IMR-90 (cell line): ENCODE measurements at regions not wholly inside any gene's neighbourhood (a gene's known extent, or its start where the extent isn't known, plus 50 kb on each side); places are given as distances from the start of the nearest gene placed in this dataset.

Experiments
- ATAC-seq: fragments of 200-7000 bp; cut with Tn5 transposase; 2 replicates; pipeline ENCODE4 v1.9.1; 2020; ENCODE audit warnings: low read depth, mild to moderate bottlenecking, moderate library complexity
- BruUV-seq: library from RNA; stranded (reverse); fragments of 400-500 nt; replicated peaks from 2 replicates; lab custom pipeline; 2021; lab: Mats Ljungman, UMichigan
- CTCF ChIA-PET: fragments of 300-600 bp; formaldehyde crosslinking; extraction: SDS; loops from one replicate; lab custom pipeline; 2021; ENCODE audit warnings: antibody characterized with exemption; lab: Yijun Ruan, JAX
- POLR2A ChIA-PET: fragments of 300-600 bp; sonication (Branson Sonifier 250); formaldehyde crosslinking; loops from one replicate; lab custom pipeline; 2022; ENCODE audit warnings: antibody characterized with exemption; ENCODE audit not compliant: unreplicated experiment; lab: Charles Lee
- DNase-seq: peaks from one replicate; pipeline ENCODE4 v3.0.0; 2013
- H2AFZ ChIP-seq: replicated peaks from 2 replicates; pipeline ENCODE3; 2013; ENCODE audit warnings: low read length, mild to moderate bottlenecking; ENCODE audit not compliant: poor library complexity
- H2AK5ac ChIP-seq: 2 replicates; pipeline ENCODE4 v1.6.1; 2013; ENCODE audit warnings: low read depth, low read length, inconsistent platforms
- H2AK9ac ChIP-seq: replicated peaks from 2 replicates; pipeline ENCODE3; 2013; ENCODE audit warnings: mild to moderate bottlenecking, low read depth, low read length, moderate library complexity; ENCODE audit not compliant: poor library complexity
- H2BK120ac ChIP-seq: 2 replicates; pipeline ENCODE4 v1.6.1; 2013; ENCODE audit warnings: low read depth, low read length, inconsistent platforms
- H2BK15ac ChIP-seq: 3 replicates; pipeline ENCODE4 v1.6.1; 2013; ENCODE audit warnings: low read depth, low read length, inconsistent platforms
- H2BK20ac ChIP-seq: 2 replicates; pipeline ENCODE4 v1.6.1; 2013; ENCODE audit warnings: low read depth, mild to moderate bottlenecking, inconsistent platforms, low read length, moderate library complexity
- H2BK5ac ChIP-seq: 2 replicates; pipeline ENCODE4 v1.6.1; 2013; ENCODE audit warnings: mild to moderate bottlenecking, low read depth, low read length, inconsistent platforms; ENCODE audit not compliant: poor library complexity, severe bottlenecking
- H3K14ac ChIP-seq: replicated peaks from 2 replicates; pipeline ENCODE4 v1.6.1; 2013; ENCODE audit warnings: low read depth, low read length, inconsistent platforms
- H3K18ac ChIP-seq: 2 replicates; pipeline ENCODE4 v1.6.1; 2013; ENCODE audit warnings: low read depth, low read length, control low read depth
- H3K23ac ChIP-seq: 2 replicates; pipeline ENCODE4 v1.6.1; 2013; ENCODE audit warnings: low read depth, low read length, inconsistent platforms
- H3K27ac ChIP-seq: 2 replicates; pipeline ENCODE4 v1.5.1; 2013; ENCODE audit warnings: mild to moderate bottlenecking, control low read depth, low read length; ENCODE audit not compliant: insufficient read depth
- H3K27me3 ChIP-seq: 2 replicates; pipeline ENCODE4 v1.6.1; 2013; ENCODE audit warnings: low read length; ENCODE audit not compliant: control insufficient read depth, insufficient read depth
- H3K36me3 ChIP-seq: 2 replicates; pipeline ENCODE4 v1.6.1; 2013; ENCODE audit warnings: low read length, mixed read lengths; ENCODE audit not compliant: control insufficient read depth, insufficient read depth
- H3K4ac ChIP-seq: 2 replicates; pipeline ENCODE4 v1.6.1; 2013; ENCODE audit warnings: low read depth, low read length, inconsistent platforms
- H3K4me1 ChIP-seq: 2 replicates; pipeline ENCODE4 v1.6.1; 2013; ENCODE audit warnings: low read length, mixed read lengths; ENCODE audit not compliant: control insufficient read depth, insufficient read depth
- H3K4me2 ChIP-seq: 2 replicates; pipeline ENCODE4 v1.6.1; 2013; ENCODE audit warnings: low read depth, mild to moderate bottlenecking, control low read depth, low read length, moderate library complexity
- H3K4me3 ChIP-seq: 2 replicates; pipeline ENCODE4 v1.5.1; 2013; ENCODE audit warnings: low read depth, mild to moderate bottlenecking, control low read depth, low read length, moderate library complexity; ENCODE audit not compliant: insufficient read depth
- H3K56ac ChIP-seq: 2 replicates; pipeline ENCODE4 v1.6.1; 2013; ENCODE audit warnings: low read length, inconsistent platforms; ENCODE audit not compliant: insufficient read depth; ENCODE audit errors: extremely low read depth
- H3K79me1 ChIP-seq, 2 experiments: 2 replicates each; pipeline ENCODE4 v1.6.1; 2013; ENCODE audit warnings: low read length in 2 of 2, inconsistent platforms in 1 of 2, low read depth in 1 of 2
- H3K9ac ChIP-seq: 2 replicates; pipeline ENCODE4 v1.6.1; 2013; ENCODE audit warnings: low read depth, low read length, control low read depth
- H3K9me1 ChIP-seq: 2 replicates; pipeline ENCODE4 v1.6.1; 2013; ENCODE audit warnings: low read length, inconsistent platforms; ENCODE audit not compliant: insufficient read depth
- H3K9me3 ChIP-seq: 2 replicates; pipeline ENCODE4 v1.6.1; 2013; ENCODE audit warnings: low read length; ENCODE audit not compliant: control insufficient read depth, insufficient read depth
- H4K20me1 ChIP-seq: 2 replicates; pipeline ENCODE4 v1.6.1; 2013; ENCODE audit warnings: low read length, inconsistent platforms; ENCODE audit not compliant: insufficient read depth
- H4K5ac ChIP-seq: 2 replicates; pipeline ENCODE4 v1.6.1; 2013; ENCODE audit warnings: mild to moderate bottlenecking, low read depth, low read length, control low read depth
- H4K8ac ChIP-seq, 2 experiments: 2 replicates each; pipeline ENCODE4 v1.6.1; 2013; ENCODE audit warnings: low read depth in 2 of 2, low read length in 2 of 2, control low read depth in 1 of 2, inconsistent platforms in 1 of 2
- H4K91ac ChIP-seq: 2 replicates; pipeline ENCODE4 v1.6.1; 2013; ENCODE audit warnings: low read depth, low read length, inconsistent platforms; ENCODE audit not compliant: insufficient read depth
- BHLHE40 ChIP-seq: fragments of 150-350 bp; IDR thresholded peaks from 2 replicates; pipeline ENCODE4 v1.6.1; 2016; ENCODE audit warnings: mild to moderate bottlenecking, low read depth, low read length
- CEBPB ChIP-seq: IDR thresholded peaks from 2 replicates; pipeline ENCODE4 v1.6.1; 2012; ENCODE audit warnings: low read depth, low read length, improper control_type of control experiment
- CHD1 ChIP-seq: IDR thresholded peaks from 2 replicates; pipeline ENCODE4 v1.6.1; 2012; ENCODE audit warnings: low read depth, low read length, improper control_type of control experiment
- FOS ChIP-seq: fragments of 150-350 bp; IDR thresholded peaks from 2 replicates; pipeline ENCODE4 v1.6.1; 2016; ENCODE audit warnings: low read depth, low read length
- MAFK ChIP-seq: IDR thresholded peaks from 2 replicates; pipeline ENCODE4 v1.6.1; 2012; ENCODE audit warnings: low read depth, low read length, improper control_type of control experiment
- MAZ ChIP-seq: IDR thresholded peaks from 2 replicates; pipeline ENCODE4 v1.6.1; 2012; ENCODE audit warnings: low read depth, mild to moderate bottlenecking, low read length, improper control_type of control experiment, moderate library complexity, borderline replicate concordance
- MXI1 ChIP-seq: IDR thresholded peaks from 2 replicates; pipeline ENCODE4 v1.6.1; 2012; ENCODE audit warnings: low read depth, mild to moderate bottlenecking, low read length, moderate library complexity, borderline replicate concordance
- NFE2L2 ChIP-seq: fragments of 150-350 bp; IDR thresholded peaks from 2 replicates; pipeline ENCODE4 v1.6.1; 2016; ENCODE audit warnings: low read depth, mild to moderate bottlenecking, low read length
- POLR2A ChIP-seq: IDR thresholded peaks from 2 replicates; pipeline ENCODE4 v1.6.1; 2012; ENCODE audit warnings: mild to moderate bottlenecking, low read depth, low read length
- RAD21 ChIP-seq: IDR thresholded peaks from 2 replicates; pipeline ENCODE4 v1.6.1; 2012; ENCODE audit warnings: low read length, improper control_type of control experiment
- RCOR1 ChIP-seq: IDR thresholded peaks from 2 replicates; pipeline ENCODE4 v1.6.1; 2012; ENCODE audit warnings: mild to moderate bottlenecking, low read length, improper control_type of control experiment; ENCODE audit not compliant: insufficient replicate concordance
- RFX5 ChIP-seq: IDR thresholded peaks from 2 replicates; pipeline ENCODE4 v1.8.0; 2012; ENCODE audit warnings: low read depth, mild to moderate bottlenecking, low read length, moderate library complexity
- SMC3 ChIP-seq: fragments of 150-350 bp; IDR thresholded peaks from 2 replicates; pipeline ENCODE4 v1.6.1; 2016; ENCODE audit warnings: low read depth, mild to moderate bottlenecking, antibody characterized with exemption, low read length, moderate library complexity
- WGBS, 2 experiments: methylation state at CpG; one replicate each; pipeline versions ENCODE4 v1.1.5 to v1.1.7; 2013; ENCODE audit warnings: missing lambda C conversion rate in 2 of 2; ENCODE audit not compliant: insufficient read length in 1 of 2; ENCODE audit errors: extremely low coverage in 2 of 2; 5-methylcytosine and 5-hydroxymethylcytosine counted together
- dilution Hi-C: fragments of 300-500 bp; cut with HindIII; formaldehyde crosslinking; loops from one replicate; pipeline ENCODE4 v1.14.3; 2018; ENCODE audit warnings: low sequenced_read_pairs; ENCODE audit not compliant: unreplicated experiment
- in situ Hi-C: fragments of 300-500 bp; cut with MboI; formaldehyde crosslinking; loops from 3 replicates; pipeline ENCODE4 v1.14.3; 2019; ENCODE audit warnings: low sequenced_read_pairs, inconsistent platforms, mixed read lengths
- intact Hi-C: fragments of 100-400 bp; cut with micrococcal nuclease; formaldehyde crosslinking; loops from 2 replicates; pipeline ENCODE4 v1.10.0; 2022
- TF ChIP-seq, protein P1 (sequence below): fragments of 150-350 bp; IDR thresholded peaks from 2 replicates; pipeline ENCODE4 v1.6.1; 2016; ENCODE audit warnings: low read depth, mild to moderate bottlenecking, low read length, moderate library complexity, borderline replicate concordance
- TF ChIP-seq, protein P2 (sequence below): fragments of 150-350 bp; IDR thresholded peaks from 2 replicates; pipeline ENCODE4 v1.6.1; 2017; ENCODE audit warnings: mild to moderate bottlenecking, antibody characterized with exemption, low read length, low read depth
- TF ChIP-seq, protein P3 (sequence below): conservative IDR thresholded peaks from 2 replicates; pipeline ENCODE4 v1.5.1; 2012; ENCODE audit warnings: mild to moderate bottlenecking, low read depth, low read length, improper control_type of control experiment

DNA sequence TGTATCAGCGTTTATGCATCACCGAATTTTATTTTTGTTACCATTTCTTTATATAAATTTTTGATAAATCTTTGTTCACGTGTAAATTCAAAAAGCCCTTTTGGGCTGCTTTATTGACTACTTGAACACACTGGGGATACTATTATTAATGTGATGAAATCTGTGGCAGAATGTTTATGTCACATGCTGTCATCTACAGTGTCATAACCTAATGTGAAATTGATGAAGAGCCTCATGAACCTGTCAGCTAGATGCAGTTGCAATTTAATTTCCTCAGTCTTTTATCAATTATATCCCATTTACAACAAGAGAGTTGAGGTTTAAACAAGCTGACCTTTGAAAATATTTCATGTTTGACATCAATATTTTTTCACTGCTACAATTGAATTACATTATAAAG, 1100.4 kb upstream of the COX7C start:
- DNase-seq (no peak), ATAC-seq (no peak)
- Histone ChIP-seq H3K27ac (no peak overlapping the region), H4K8ac (no peak overlapping the region), H3K4me2 (no peak overlapping the region), H2AK9ac (no peak overlapping the region), H2BK120ac (no peak overlapping the region), H4K5ac (no peak overlapping the region), H3K36me3 (no peaks in the 10 kb centered on the region), H4K20me1 (no peaks in the 10 kb centered on the region), H2AK5ac (no peak overlapping the region), H3K4ac (no peak overlapping the region), H3K18ac (no peak overlapping the region), H2BK15ac (no peak overlapping the region), H3K79me1 (no peaks in the 10 kb centered on the region), H3K23ac (no peak overlapping the region), H3K9ac (no peak overlapping the region), H3K56ac (no peak overlapping the region), H3K9me3 (peaks cover 8% of the 10 kb centered on the region; the same call in 1 of the 2 replicates), H3K27me3 (no peaks in the 10 kb centered on the region), H2AFZ (no peak overlapping the region), H4K91ac (no peak overlapping the region), H3K4me3 (no peak overlapping the region), H3K14ac (no peak overlapping the region), H3K4me1 (no peaks in the 10 kb centered on the region), H3K9me1 (no peaks in the 10 kb centered on the region), H2BK5ac (no peak overlapping the region), H2BK20ac (no peak overlapping the region)
- BruUV-seq: no TSS peak
- intact Hi-C loops: no loop called here
- dilution Hi-C loops: no loop called here
- TF ChIP-seq BHLHE40 (no peak), NFE2L2 (no peak), SMC3 (no peak), CEBPB (no peak), RAD21 (no peak), POLR2A (no peak), MAZ (no peak), CHD1 (no peak), RFX5 (no peak), MAFK (no peak), MXI1 (no peak), RCOR1 (no peak), FOS (no peak)
- TF ChIP-seq, protein P1, sequence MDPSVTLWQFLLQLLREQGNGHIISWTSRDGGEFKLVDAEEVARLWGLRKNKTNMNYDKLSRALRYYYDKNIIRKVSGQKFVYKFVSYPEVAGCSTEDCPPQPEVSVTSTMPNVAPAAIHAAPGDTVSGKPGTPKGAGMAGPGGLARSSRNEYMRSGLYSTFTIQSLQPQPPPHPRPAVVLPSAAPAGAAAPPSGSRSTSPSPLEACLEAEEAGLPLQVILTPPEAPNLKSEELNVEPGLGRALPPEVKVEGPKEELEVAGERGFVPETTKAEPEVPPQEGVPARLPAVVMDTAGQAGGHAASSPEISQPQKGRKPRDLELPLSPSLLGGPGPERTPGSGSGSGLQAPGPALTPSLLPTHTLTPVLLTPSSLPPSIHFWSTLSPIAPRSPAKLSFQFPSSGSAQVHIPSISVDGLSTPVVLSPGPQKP: no peak
- TF ChIP-seq, protein P2, sequence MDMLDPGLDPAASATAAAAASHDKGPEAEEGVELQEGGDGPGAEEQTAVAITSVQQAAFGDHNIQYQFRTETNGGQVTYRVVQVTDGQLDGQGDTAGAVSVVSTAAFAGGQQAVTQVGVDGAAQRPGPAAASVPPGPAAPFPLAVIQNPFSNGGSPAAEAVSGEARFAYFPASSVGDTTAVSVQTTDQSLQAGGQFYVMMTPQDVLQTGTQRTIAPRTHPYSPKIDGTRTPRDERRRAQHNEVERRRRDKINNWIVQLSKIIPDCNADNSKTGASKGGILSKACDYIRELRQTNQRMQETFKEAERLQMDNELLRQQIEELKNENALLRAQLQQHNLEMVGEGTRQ: no peak
- TF ChIP-seq, protein P3, sequence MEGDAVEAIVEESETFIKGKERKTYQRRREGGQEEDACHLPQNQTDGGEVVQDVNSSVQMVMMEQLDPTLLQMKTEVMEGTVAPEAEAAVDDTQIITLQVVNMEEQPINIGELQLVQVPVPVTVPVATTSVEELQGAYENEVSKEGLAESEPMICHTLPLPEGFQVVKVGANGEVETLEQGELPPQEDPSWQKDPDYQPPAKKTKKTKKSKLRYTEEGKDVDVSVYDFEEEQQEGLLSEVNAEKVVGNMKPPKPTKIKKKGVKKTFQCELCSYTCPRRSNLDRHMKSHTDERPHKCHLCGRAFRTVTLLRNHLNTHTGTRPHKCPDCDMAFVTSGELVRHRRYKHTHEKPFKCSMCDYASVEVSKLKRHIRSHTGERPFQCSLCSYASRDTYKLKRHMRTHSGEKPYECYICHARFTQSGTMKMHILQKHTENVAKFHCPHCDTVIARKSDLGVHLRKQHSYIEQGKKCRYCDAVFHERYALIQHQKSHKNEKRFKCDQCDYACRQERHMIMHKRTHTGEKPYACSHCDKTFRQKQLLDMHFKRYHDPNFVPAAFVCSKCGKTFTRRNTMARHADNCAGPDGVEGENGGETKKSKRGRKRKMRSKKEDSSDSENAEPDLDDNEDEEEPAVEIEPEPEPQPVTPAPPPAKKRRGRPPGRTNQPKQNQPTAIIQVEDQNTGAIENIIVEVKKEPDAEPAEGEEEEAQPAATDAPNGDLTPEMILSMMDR: no peak
- ChIA-PET POLR2A (no interaction called here), CTCF (no interaction called here)
- in situ Hi-C loops: no loop called here
- no CpG with 5 or more reads among the region's 3 CpGs for WGBS, 2 experiments
